NCI-H187 treated with DMSO at 0.1 percent for 48 hours (cell line): ENCODE measurements at regions not wholly inside any gene's neighbourhood (a gene's known extent, or its start where the extent isn't known, plus 50 kb on each side); places are given as distances from the start of the nearest gene placed in this dataset.

Experiments used
- DNase-seq: peaks from one replicate; lab custom pipeline; 2025; lab: John Stamatoyannopoulos, UW

- DNase-seq: no peak
These were observed 63.4 kb upstream of the NCOR2 start for GRCh38 chr12:124630791-124631313.

GRCh38 chr12:124629789-124630480 lies 62.5 kb upstream of the NCOR2 start:
- DNase-seq: no peak

DNA sequence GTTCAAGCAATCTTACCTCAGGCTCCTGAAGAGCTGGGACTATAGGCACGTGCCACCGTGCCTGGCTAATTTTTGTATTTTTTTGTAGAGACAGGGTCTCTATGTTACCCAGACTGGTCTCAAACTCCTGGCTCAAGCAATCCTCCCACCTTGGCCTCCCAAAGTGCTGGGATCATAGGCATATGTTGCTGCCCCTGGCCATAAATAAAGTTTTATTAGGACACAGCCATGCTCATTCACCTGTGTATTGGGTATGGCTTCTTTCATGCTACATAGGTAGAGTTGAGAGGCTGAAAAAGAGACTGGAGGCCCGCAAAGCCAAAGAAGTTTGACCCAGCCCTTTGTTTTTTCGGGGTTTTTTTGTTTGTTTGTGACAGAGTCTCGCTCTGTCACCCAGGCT lies 61.7 kb upstream of the NCOR2 start:
- no peak for DNase-seq

- DNase-seq: no peak
These were observed 60.5 kb upstream of the NCOR2 start for GRCh38 chr12:124627956-124628355.

- DNase-seq: no peak
These were observed 59.6 kb upstream of the NCOR2 start for GRCh38 chr12:124626971-124627411.

GRCh38 chr12:124625867-124626675 lies 58.7 kb upstream of the NCOR2 start:
- DNase-seq: no peak

DNA sequence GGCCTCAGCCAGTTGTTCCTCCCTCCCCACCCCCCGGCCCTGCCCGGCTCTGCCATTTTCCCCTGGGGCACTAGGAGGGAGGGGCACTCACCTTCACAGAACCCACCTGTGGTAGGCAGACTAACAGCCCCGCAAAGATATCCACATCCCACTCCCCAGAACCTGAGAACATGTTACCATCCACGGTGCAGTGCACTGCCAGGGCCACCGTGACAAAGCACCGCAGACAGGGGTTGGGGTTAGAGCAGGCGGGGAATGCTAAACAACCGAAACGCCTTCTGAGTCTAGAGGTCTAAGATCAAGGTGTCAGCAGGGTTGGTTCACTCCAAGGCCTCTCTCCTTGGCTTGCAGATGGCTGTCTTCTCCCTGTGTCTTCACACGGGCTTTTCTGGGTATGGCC lies 57.4 kb upstream of the NCOR2 start:
- no peak for DNase-seq

DNA sequence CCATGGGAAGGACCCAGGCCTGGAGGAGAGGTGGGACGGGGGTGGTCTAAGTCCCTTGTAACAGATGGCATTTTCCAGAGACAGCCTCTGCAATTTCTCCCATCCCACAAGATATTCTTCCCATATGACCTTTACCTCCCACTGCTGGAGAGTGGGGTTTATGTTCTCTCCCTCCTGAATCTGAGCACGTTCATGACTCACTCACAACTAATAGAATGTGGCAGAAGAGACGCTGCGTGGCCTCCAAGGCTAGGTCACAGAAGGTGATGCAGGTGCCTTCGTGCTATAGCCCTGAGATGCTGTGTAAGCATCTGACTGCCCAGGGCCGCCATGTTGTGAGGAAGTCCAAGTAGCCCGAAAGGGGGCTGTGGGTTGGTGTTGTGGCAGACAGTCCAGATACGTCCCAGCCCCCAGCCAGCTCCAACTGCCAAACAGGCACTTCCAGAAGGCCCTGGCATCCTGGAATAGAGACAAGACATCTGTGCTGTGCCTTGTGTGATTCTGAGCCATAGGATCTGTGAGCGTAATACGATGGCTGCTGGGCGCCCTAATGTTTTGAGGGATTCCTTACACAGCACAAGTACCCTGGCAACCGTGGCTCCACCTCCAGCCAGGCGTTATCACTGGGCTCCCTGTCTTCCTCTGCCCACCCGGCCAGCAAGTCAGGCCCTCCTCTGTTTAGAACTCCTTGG lies 56.1 kb upstream of the NCOR2 start:
- no peak for DNase-seq

DNA sequence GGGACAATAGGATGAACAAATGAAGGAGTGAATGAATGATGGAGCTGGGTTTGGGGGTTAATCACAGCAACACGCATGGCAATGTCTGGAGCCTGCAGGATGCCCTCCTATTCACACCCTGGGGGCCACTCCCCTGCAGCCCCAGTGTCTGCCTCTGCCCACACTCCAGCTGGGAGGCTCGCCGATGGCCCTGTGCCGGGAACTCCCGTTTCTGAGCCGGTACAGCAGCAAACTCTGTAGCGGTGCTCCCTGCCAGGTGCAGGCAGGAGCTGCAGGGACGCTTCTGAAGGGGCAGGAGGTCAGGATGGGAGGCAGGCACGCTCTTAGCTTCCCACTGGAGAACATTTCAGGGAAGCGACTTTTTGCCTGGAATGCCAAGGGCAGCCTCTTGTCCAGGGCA lies 55.4 kb upstream of the NCOR2 start:
- no peak for DNase-seq

- no peak for DNase-seq
These were observed 54.9 kb upstream of the NCOR2 start for GRCh38 chr12:124622331-124622730.

DNA sequence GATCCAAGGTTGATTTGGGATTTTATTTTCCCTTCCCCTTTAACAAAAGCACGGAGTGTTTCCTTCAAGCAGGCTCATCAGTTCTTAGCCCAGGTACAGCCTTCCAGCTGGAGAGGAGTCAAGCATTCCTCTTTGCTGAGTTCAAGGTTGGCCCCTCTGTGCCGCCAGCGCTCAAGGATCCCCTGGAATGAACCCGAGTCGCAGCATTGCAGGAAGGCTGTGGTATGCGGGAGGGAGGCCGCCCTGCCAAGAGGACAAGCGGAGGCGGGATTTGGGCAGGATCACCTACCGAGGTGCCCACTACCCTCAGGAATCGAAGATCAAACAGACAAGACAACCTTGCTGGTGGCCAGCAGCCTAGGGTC lies 53.9 kb upstream of the NCOR2 start:
- no peak for DNase-seq

- DNase-seq: no peak
These were observed 53.3 kb upstream of the NCOR2 start for GRCh38 chr12:124620606-124621295.

DNA sequence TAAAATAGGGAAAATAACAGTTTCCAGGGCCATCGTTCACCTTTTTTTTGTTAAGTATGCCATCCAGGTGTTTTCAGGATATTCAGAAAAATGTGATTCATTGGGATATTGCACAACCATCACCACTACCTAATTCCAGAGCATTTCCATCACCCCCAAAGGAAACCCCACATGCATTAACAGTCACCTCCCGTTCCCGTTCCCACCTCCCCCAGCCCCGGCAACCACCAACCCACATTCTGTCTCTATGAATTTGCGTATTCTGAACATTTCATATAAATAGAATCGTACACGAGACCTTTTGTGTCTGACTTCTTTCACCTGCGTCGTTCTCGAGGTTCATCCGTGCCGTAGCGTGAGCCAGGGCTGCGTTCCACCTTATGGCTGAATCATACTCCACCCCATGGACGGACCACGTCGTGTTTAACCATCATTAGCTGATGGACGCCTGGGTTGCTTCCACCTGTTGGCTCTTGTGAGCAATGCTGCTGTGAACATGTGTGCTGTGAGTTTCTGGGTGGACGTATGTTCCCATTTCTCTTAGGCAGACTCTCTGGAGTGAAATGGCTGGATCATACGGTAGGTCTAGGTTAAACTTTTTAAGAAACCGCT lies 51.0 kb upstream of the NCOR2 start:
- no peak for DNase-seq

DNA sequence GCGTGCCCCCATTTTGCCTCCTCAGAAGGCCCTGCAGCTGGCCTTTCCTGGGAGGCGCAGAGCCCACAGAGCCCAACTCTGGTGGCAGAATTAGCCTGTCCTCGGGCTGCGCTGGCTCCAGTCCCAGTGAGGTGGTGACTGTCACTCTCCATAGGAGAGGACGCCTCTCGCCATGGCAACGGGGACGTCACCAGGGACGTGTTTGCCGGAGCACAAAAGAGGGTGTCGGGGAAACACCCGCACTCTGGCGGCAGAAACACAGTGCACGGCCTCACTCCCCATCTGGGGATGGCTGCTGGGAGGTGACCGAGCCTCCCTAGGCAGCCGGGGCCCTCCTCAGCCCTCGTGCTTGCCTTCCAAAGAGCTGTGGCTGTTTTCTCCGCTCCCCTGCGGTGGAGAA lies 50.2 kb upstream of the NCOR2 start:
- DNase-seq: no peak
